ENCODE measurements at regions not wholly inside any gene's neighbourhood (a gene's known extent, or its start where the extent isn't known, plus 50 kb on each side); places are given as distances from the start of the nearest gene placed in this dataset.

DNA sequence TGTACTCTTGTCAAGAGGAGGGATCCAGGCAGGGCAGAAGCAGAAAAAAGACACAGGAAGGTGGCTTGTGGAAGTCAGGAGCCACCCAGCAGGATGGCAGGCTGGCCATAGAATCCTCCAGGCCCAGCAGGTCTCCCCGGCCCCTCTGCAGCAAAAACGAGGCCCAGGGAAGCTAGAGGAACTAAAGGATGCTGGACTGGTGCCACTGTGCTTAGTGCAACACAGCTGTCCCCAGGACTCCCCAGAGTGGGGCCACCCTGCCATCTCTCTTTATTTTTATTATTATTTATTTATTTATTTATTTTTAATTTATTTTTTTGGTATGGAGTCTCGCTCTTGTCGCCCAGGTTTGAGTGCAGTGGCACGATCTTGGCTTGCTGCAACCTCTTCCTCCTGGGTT is 54.1 kb downstream of the PITPNM2 start:
- TF ChIP-seq CTCF (conservative IDR thresholded peaks at IDR 0.05; ENCODE audit: low read depth, low read length) (no peak), EZH2 (IDR thresholded peaks at IDR 0.05; ENCODE audit: borderline replicate concordance, low read depth, low read length, poor library complexity, severe bottlenecking) (no peak)
